NCI-H128 (cell line): ENCODE measurements at regions not wholly inside any gene's neighbourhood (a gene's known extent, or its start where the extent isn't known, plus 50 kb on each side); places are given as distances from the start of the nearest gene placed in this dataset.
"Not testable (repeated sequence)": the region's sequence is repeated elsewhere in the genome, so short reads cannot be mapped to it uniquely, and the experiment has no call there.

Experiments
- DNase-seq: peaks from one replicate; lab custom pipeline; 2025; ENCODE audit not compliant: unreplicated experiment; lab: John Stamatoyannopoulos, UW

DNA sequence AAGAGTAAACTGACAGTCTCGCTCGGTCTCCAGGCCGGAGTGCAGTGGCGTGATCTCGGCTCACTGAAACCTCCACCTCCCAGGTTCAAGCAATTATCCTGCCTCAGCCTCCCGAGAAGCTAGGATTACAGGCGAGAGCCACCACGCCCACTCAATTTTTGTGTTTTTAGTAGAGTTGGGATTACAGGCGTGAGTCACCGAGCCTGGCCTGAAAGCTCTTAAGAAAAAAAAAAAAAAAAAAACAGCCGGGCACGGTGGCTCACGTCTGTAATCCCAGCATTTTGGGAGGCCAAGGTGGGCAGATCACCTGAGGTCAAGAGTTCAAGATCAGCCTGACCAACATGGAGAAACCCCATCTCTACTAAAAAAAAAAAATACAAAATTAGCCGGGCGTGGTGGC, 55.3 kb upstream of the THOC2 start:
- DNase-seq, result not testable (repeated sequence)

DNA sequence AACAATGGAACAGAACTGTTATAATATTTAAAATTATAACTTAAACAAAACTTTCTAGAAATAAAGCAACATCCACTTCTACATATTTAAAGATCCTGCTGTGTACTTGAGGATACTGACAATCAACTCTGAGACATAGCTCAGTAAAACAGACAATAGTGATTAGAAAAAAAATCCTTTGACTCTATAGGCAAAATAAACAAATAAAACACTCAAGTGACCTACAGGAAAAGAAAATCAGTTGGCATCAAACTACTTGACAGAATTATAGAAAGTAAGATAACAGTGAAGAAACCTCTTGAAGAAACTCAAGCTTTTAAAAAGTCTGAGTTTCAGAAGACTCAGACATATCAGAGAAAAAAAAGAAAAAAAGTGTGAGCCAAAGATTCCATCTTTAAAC, 55.9 kb upstream of the THOC2 start:
- DNase-seq, result no peak

DNA sequence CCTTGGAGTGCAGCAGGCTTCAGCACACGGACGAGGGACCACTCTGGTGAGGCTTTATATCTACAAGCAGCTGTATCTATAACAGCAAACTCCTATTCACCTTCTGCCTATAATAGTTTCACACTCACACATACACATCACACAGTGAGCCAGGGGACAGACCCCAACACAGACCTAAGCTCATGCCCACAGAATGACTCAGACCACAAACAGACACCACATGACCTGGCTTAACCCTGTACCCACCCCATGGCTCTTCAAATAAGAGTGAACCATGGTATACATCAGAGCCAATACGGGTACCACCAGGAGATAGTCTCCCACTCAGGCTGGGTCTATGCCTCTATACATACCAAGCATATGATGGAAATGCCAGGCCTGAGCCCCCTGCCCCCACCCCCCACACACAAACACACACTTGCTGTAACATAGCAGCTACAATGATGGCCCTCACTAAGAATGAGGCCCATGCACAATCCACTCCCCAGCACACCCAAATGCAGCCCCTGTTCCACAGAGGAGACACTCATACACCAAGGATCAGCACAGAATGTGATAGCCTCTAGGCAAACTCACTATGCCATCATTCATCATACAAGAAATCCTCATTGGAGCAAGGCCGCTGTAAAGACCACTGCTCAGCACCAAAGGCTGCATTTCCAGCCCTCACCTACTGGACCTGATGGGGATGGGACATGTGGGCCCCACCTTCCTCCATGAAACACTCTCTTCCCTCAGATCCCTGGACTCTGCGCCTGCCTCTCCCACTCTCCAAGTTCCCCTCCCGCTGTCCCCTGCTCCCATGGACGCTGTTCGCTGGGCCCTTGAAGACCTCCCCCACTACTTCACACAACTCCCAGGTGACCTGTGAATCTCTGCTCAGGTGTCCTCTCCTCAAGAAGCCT, 62.1 kb upstream of the XIAP start:
- no peak for DNase-seq

DNA sequence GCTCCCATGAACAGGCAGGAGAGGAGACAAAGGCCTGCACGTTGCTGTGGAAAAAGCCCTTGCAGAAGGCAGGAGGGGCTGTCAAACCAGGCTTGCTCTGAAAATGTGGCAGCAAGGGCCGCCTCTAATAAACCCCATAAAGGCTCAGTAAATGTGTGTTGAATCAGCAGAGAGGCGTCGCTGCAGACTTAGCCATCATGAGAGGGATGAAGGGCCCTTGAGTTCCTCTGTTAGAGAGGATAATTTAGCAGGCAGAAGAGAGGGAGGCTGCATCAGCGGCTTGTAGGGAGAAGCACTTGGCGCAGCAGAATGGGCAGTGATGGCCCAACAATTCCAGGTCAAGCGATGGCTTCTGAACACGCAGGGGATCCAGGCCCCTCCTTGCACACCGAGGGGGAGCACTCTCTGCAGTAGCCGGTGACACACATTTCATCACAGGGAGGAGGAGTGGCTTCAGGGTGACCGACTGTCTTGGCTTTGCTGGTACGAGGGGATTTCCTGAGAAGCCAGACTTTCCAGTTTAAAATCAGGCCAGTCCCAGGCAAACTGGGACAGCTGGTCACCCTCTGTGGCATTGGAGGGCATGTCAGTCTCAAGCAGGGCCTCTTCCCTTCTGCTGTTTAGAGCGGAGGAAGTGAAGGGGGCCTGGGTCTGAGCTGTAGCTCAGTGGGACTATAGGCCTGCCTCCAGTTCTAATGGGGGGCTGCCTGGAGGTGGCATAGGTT, 61.0 kb upstream of the XIAP start:
- DNase-seq, result peak; percentile 32

- DNase-seq, result no peak
Observed at GRCh38 chrX:123801901-123802300, 58.0 kb upstream of the XIAP start.

DNA sequence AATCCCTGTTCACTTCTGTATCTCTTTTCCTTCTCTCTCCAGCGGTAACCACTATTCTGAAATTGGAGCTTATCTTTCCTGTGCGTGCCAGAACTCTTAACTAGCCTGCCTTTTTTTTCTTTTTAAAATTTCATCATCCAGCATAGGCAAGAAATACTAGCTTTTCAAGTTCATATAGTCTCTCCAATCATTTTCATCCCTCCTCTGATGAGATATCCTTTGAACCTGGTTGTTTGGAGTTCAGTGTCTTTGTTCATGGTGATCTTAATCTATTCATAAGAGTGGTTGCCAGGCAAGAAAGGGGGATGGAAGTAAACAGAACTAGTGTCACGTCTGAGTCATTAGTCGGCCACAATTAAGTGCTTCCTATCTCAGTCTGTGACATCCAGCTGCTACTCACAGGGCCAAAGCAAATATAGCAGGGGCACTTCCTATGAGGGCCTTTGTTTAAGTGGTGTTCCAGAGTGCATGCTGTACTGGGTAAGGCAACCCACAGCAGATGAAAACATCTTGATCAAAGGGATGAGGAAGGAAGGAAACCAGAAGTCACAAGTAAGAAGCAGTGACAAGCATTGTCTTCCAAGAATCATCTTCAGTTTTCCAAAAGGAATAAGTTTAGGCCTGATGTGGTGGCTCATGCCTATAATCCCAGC, 56.4 kb upstream of the XIAP start:
- no peak for DNase-seq

- DNase-seq, result not testable (repeated sequence)
Observed at GRCh38 chrX:123803984-123804365, 55.9 kb upstream of the XIAP start.

- no peak for DNase-seq
Observed at GRCh38 chrX:123807835-123808416, 51.9 kb upstream of the XIAP start.

DNA sequence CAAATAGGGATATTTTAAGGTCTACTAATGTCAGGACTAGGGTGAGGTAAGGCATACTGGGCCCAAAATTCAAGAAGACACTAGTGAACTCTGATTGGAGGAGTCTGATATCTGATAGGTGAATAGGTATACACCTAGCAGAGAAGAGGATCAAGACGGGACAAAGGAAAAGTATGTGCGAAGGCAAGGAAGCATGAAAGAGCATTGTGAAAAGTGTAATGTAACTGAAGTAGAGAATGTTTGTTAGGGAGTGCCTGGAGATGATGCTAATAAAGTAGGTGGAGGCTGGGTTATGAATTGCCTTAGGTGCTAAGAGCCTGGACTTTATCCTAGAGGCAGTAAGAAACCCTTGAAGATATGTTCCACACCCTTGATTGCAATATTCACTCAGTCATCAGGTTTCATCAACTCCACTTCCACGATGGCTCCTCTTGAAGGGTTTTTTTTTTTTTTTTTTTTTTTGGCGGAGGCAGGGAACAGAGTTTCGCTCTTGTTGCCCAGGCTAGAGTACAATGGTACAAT, 49.9 kb upstream of the XIAP start:
- DNase-seq, result no peak
